A549 (cell line): ENCODE measurements at regions not wholly inside any gene's neighbourhood (a gene's known extent, or its start where the extent isn't known, plus 50 kb on each side); places are given as distances from the start of the nearest gene placed in this dataset.
"Not testable (repeated sequence)": the region's sequence is repeated elsewhere in the genome, so short reads cannot be mapped to it uniquely, and the experiment has no call there.

Experiments used
- CBX8 ChIP-seq: fragments of 200-600 bp; sonication (generic); IDR thresholded peaks from 2 replicates; pipeline ENCODE4 v1.6.1; 2016
- FOSL2 ChIP-seq, 2 experiments: fragments of 450-650 bp in 1 of 2; fragments of >200 bp in 1 of 2; sonication (Bioruptor Twin) in 1 of 2; formaldehyde crosslinking; IDR thresholded peaks; 2 replicates each; pipeline versions ENCODE4 v1.5.0 to v1.6.1; 2016 to 2020; ENCODE audit warnings: mild to moderate bottlenecking in 1 of 2, moderate library complexity in 1 of 2
- KDM5A ChIP-seq: fragments of 200-600 bp; sonication (generic); IDR thresholded peaks from 2 replicates; pipeline ENCODE4 v1.6.1; 2016; ENCODE audit warnings: antibody characterized with exemption, mild to moderate bottlenecking
- POLR2A ChIP-seq: IDR thresholded peaks from 2 replicates; pipeline ENCODE4 v1.6.1; 2012; ENCODE audit warnings: mild to moderate bottlenecking, low read length
- RAD21 ChIP-seq, 2 experiments: fragments of >200 bp in 1 of 2; sonication (Bioruptor Twin) in 1 of 2; formaldehyde crosslinking in 1 of 2; IDR thresholded peaks in 1 of 2; conservative IDR thresholded peaks in 1 of 2; 2 replicates in 1 of 2; 3 replicates in 1 of 2; pipeline ENCODE4 v1.6.1; 2012 to 2018; ENCODE audit warnings: inconsistent platforms in 1 of 2
- RARB ChIP-seq: fragments of 250-450 bp; sonication (Bioruptor Pico); IDR thresholded peaks from 2 replicates; pipeline ENCODE4 v1.8.0; 2021; ENCODE audit warnings: mild to moderate bottlenecking, moderate library complexity
- RCOR1 ChIP-seq: fragments of 150-350 bp; IDR thresholded peaks from 2 replicates; pipeline ENCODE4 v1.6.1; 2014; ENCODE audit warnings: antibody characterized with exemption, low read length, low read depth
- TF ChIP-seq, protein P1 (sequence below): fragments of >200 bp; sonication (Bioruptor Twin); formaldehyde crosslinking; IDR thresholded peaks from 3 replicates; pipeline ENCODE4 v1.5.1; 2016
- TF ChIP-seq, protein P2 (sequence below): fragments of 450-650 bp; IDR thresholded peaks from 2 replicates; pipeline ENCODE4 v1.6.1; 2014; ENCODE audit warnings: antibody characterized with exemption
- TF ChIP-seq, protein P3 (sequence below): IDR thresholded peaks from 2 replicates; pipeline ENCODE4 v1.6.1; 2012
- TF ChIP-seq, protein P4 (sequence below): fragments of 200-600 bp; sonication (generic); IDR thresholded peaks from 2 replicates; pipeline ENCODE4 v1.6.1; 2016; ENCODE audit warnings: antibody characterized with exemption, mild to moderate bottlenecking, moderate library complexity

- not testable (repeated sequence) for TF ChIP-seq RCOR1; RAD21 (conservative IDR thresholded peaks at IDR 0.05 in 1 of 2, IDR thresholded peaks at IDR 0.05 in 1 of 2); CBX8; POLR2A; RARB (CRISPR knock-in tag); KDM5A; FOSL2 (IDR thresholded peaks at IDR 0.05); FOSL2 (CRISPR knock-in tag; IDR thresholded peaks at IDR 0.05)
- TF ChIP-seq, protein P1, sequence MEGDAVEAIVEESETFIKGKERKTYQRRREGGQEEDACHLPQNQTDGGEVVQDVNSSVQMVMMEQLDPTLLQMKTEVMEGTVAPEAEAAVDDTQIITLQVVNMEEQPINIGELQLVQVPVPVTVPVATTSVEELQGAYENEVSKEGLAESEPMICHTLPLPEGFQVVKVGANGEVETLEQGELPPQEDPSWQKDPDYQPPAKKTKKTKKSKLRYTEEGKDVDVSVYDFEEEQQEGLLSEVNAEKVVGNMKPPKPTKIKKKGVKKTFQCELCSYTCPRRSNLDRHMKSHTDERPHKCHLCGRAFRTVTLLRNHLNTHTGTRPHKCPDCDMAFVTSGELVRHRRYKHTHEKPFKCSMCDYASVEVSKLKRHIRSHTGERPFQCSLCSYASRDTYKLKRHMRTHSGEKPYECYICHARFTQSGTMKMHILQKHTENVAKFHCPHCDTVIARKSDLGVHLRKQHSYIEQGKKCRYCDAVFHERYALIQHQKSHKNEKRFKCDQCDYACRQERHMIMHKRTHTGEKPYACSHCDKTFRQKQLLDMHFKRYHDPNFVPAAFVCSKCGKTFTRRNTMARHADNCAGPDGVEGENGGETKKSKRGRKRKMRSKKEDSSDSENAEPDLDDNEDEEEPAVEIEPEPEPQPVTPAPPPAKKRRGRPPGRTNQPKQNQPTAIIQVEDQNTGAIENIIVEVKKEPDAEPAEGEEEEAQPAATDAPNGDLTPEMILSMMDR, result not testable (repeated sequence)
- TF ChIP-seq, protein P2, sequence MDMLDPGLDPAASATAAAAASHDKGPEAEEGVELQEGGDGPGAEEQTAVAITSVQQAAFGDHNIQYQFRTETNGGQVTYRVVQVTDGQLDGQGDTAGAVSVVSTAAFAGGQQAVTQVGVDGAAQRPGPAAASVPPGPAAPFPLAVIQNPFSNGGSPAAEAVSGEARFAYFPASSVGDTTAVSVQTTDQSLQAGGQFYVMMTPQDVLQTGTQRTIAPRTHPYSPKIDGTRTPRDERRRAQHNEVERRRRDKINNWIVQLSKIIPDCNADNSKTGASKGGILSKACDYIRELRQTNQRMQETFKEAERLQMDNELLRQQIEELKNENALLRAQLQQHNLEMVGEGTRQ, result not testable (repeated sequence)
- TF ChIP-seq, protein P3, sequence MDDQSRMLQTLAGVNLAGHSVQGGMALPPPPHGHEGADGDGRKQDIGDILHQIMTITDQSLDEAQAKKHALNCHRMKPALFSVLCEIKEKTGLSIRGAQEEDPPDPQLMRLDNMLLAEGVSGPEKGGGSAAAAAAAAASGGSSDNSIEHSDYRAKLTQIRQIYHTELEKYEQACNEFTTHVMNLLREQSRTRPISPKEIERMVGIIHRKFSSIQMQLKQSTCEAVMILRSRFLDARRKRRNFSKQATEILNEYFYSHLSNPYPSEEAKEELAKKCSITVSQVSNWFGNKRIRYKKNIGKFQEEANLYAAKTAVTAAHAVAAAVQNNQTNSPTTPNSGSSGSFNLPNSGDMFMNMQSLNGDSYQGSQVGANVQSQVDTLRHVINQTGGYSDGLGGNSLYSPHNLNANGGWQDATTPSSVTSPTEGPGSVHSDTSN, result not testable (repeated sequence)
- TF ChIP-seq, protein P4, sequence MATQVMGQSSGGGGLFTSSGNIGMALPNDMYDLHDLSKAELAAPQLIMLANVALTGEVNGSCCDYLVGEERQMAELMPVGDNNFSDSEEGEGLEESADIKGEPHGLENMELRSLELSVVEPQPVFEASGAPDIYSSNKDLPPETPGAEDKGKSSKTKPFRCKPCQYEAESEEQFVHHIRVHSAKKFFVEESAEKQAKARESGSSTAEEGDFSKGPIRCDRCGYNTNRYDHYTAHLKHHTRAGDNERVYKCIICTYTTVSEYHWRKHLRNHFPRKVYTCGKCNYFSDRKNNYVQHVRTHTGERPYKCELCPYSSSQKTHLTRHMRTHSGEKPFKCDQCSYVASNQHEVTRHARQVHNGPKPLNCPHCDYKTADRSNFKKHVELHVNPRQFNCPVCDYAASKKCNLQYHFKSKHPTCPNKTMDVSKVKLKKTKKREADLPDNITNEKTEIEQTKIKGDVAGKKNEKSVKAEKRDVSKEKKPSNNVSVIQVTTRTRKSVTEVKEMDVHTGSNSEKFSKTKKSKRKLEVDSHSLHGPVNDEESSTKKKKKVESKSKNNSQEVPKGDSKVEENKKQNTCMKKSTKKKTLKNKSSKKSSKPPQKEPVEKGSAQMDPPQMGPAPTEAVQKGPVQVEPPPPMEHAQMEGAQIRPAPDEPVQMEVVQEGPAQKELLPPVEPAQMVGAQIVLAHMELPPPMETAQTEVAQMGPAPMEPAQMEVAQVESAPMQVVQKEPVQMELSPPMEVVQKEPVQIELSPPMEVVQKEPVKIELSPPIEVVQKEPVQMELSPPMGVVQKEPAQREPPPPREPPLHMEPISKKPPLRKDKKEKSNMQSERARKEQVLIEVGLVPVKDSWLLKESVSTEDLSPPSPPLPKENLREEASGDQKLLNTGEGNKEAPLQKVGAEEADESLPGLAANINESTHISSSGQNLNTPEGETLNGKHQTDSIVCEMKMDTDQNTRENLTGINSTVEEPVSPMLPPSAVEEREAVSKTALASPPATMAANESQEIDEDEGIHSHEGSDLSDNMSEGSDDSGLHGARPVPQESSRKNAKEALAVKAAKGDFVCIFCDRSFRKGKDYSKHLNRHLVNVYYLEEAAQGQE, result not testable (repeated sequence)
Observed at GRCh38 chr9:63781817-63782439, 1503.1 kb downstream of the FOXD4L5 start.
